ENCODE measurements at regions not wholly inside any gene's neighbourhood (a gene's known extent, or its start where the extent isn't known, plus 50 kb on each side); places are given as distances from the start of the nearest gene placed in this dataset.

DNA sequence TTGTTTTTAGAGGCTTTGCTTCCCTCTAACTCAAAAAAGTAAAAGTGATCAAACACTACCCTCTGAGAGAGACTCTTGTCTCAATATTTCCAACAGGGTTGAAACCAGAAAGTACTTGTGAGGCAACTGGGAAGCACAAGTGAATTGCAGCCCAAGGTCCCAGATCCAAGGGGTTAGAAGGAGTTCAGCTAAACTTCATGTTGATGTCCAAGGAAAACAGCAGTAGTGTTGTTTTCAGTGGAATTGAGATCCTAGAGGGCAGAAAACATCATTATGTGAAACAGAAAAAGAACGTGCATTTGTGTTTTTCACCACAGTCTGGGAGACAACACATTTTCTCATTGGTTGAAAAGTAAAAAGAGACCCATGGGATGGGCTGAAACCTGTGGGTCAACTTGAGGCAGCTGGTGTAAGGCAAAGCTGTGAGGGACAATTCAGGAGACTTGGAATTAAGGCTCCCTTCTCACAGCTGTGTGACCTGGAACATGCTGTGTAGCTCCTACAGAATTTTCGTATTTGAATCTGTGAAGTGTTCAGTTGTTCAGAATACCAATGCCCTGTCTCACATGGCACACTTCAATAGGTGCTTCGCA, 508.3 kb downstream of the BMP2 start:
- no peak for DNase-seq

DNA sequence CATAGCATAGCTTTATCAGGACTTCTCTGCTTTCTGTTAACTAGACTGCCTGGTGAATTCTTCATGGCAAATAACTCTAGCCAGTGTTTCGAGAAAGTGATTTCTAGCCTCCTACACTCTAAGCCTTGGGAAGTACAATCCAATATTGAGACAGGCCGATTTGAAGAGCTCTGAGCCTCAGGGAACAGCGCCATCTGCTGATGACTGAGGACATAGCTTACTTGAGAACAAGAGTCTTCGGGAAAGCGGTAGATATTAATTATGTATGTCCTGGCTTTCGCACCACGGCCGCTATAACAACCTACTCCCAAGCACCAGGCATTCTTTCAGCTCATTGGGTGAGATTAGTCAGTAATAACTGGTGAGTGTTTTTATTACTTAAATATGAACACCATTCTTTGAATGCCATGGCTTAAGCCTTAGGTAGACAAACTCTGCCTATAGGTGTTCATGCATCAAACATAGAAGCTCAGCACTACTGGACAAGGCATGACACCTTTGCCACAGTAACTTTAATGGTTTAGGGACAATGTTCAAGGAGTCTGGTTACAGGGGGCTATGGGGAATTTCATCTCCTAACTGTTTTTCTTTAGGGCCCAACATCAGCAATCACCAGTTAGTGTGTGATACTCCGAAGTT, 518.6 kb downstream of the BMP2 start:
- TF ChIP-seq POLR2A (IDR thresholded peaks at IDR 0.05) = no peak
- TF ChIP-seq, protein P1, sequence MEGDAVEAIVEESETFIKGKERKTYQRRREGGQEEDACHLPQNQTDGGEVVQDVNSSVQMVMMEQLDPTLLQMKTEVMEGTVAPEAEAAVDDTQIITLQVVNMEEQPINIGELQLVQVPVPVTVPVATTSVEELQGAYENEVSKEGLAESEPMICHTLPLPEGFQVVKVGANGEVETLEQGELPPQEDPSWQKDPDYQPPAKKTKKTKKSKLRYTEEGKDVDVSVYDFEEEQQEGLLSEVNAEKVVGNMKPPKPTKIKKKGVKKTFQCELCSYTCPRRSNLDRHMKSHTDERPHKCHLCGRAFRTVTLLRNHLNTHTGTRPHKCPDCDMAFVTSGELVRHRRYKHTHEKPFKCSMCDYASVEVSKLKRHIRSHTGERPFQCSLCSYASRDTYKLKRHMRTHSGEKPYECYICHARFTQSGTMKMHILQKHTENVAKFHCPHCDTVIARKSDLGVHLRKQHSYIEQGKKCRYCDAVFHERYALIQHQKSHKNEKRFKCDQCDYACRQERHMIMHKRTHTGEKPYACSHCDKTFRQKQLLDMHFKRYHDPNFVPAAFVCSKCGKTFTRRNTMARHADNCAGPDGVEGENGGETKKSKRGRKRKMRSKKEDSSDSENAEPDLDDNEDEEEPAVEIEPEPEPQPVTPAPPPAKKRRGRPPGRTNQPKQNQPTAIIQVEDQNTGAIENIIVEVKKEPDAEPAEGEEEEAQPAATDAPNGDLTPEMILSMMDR (IDR thresholded peaks at IDR 0.05) = peak; percentile 56 to 89 (median 80)
- intact Hi-C loops (cut with DNase I) = no loop called here
- Histone ChIP-seq H3K4me3 (replicated peaks in 1 of 3) (no peak overlapping the region), H3K4me1 (no peaks in the 10 kb centered on the region), H3K27ac (no peak overlapping the region), H3K27me3 (no peaks in the 10 kb centered on the region), H3K36me3 (no peaks in the 10 kb centered on the region), H3K9me3 (no peaks in the 10 kb centered on the region)
- peak; percentile 80 to 88 for DNase-seq
- 17 to 21% methylated on average over 9 of the region's 9 CpGs for WGBS, 2 donors

More for the DNA sequence above, 508.3 kb downstream of the BMP2 start:
- Histone ChIP-seq H3K36me3 (no peaks in the 10 kb centered on the region), H3K27ac (no peak overlapping the region), H3K9me3 (no peaks in the 10 kb centered on the region), H3K4me3 (replicated peaks in 1 of 3) (no peak overlapping the region), H3K4me1 (no peaks in the 10 kb centered on the region), H3K27me3 (no peaks in the 10 kb centered on the region)
- TF ChIP-seq POLR2A (IDR thresholded peaks at IDR 0.05) = no peak
- TF ChIP-seq, protein P1 (IDR thresholded peaks at IDR 0.05) = no peak
- intact Hi-C loops (cut with DNase I) = no loop called here
- WGBS, 2 donors = 88 to 89% methylated on average over 3 of the region's 3 CpGs

DNA sequence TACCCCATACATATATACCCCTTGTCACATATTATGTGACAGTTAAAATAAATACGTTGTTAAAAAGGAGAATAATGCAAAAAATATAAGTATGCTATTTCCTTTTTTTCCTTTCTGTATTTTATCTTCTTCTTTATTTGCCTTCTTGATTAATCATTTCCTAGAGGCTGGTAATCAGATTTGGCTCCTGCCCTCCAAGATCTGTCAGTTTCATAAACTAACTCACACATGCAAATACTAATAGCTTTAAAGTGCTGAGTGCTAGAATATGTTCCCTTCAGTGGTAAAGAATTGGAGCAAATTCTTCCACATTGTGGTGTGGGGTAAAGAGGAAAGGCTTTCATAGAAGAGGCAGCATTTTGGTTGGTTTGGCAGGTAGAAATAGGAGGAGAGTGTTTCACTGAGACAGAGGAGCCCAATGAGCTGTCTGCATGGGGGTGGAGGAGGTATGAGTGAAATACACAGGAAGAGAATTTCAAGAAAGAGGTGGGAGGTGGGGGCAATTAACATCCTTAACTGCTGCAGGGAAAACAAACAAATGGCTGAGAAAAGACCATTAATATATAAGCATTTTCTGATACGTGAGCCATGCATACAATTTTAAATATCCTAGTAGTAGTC, 523.9 kb downstream of the BMP2 start:
- H3K9me3 ChIP-seq = no peaks in the 10 kb centered on the region
- H3K27me3 ChIP-seq = no peaks in the 10 kb centered on the region
- H3K27ac ChIP-seq = no peak overlapping the region
- no peaks in the 10 kb centered on the region for H3K4me1 ChIP-seq
- no peak for TF ChIP-seq POLR2A (IDR thresholded peaks at IDR 0.05)
- TF ChIP-seq, protein P1 (IDR thresholded peaks at IDR 0.05) = no peak
- 44 to 73% methylated on average over 2 of the region's 2 CpGs for WGBS, 2 donors
- no peak for DNase-seq
- intact Hi-C loops (cut with DNase I) = no loop called here
- H3K4me3 ChIP-seq (replicated peaks in 1 of 3) = no peak overlapping the region
- no peaks in the 10 kb centered on the region for H3K36me3 ChIP-seq

- TF ChIP-seq, protein P1 (IDR thresholded peaks at IDR 0.05) = no peak
- TF ChIP-seq POLR2A (IDR thresholded peaks at IDR 0.05) = no peak
- H3K4me1 ChIP-seq = no peaks in the 10 kb centered on the region
Observed at GRCh38 chr20:7291946-7292345, 524.5 kb downstream of the BMP2 start.

GRCh38 chr20:7294816-7295360, 527.4 kb downstream of the BMP2 start:
- H3K4me1 ChIP-seq = no peaks in the 10 kb centered on the region
- H3K36me3 ChIP-seq = no peaks in the 10 kb centered on the region
- intact Hi-C loops (cut with DNase I) = no loop called here
- H3K4me3 ChIP-seq (replicated peaks in 1 of 3) = no peak overlapping the region
- TF ChIP-seq, protein P1 (IDR thresholded peaks at IDR 0.05) = no peak
- TF ChIP-seq POLR2A (IDR thresholded peaks at IDR 0.05) = no peak
- no peak for DNase-seq
- H3K9me3 ChIP-seq = no peaks in the 10 kb centered on the region
- H3K27me3 ChIP-seq = no peaks in the 10 kb centered on the region
- H3K27ac ChIP-seq = no peak overlapping the region
- 92 to 93% methylated on average over 6 of the region's 6 CpGs for whole genome bisulfite sequencing, 2 donors

More at GRCh38 chr20:7291946-7292345, 524.5 kb downstream of the BMP2 start:
- H3K27me3 ChIP-seq = no peaks in the 10 kb centered on the region
- intact Hi-C loops (cut with DNase I) = no loop called here
- H3K27ac ChIP-seq = no peak overlapping the region
- H3K4me3 ChIP-seq (replicated peaks in 1 of 3) = no peak overlapping the region
- no peak for DNase-seq
- H3K9me3 ChIP-seq = no peaks in the 10 kb centered on the region
- H3K36me3 ChIP-seq = no peaks in the 10 kb centered on the region
